HFFc6 (cell line): ENCODE measurements at regions not wholly inside any gene's neighbourhood (a gene's known extent, or its start where the extent isn't known, plus 50 kb on each side); places are given as distances from the start of the nearest gene placed in this dataset.

Experiments used
- DNase-seq: peaks from one replicate; pipeline ENCODE4 v3.0.0-alpha.2; 2018
- H3K27ac Mint-ChIP-seq: 2 replicates; pipeline ENCODE4 v1.8.0; 2020; ENCODE audit warnings: mild to moderate bottlenecking, mixed read lengths
- H3K27me3 Mint-ChIP-seq: 2 replicates; pipeline ENCODE4 v1.8.0; 2021; ENCODE audit warnings: mild to moderate bottlenecking, moderate library complexity, mixed read lengths; ENCODE audit not compliant: insufficient read depth
- H3K36me3 Mint-ChIP-seq: 2 replicates; pipeline ENCODE4 v1.8.0; 2021; ENCODE audit warnings: low read depth, mixed read lengths
- H3K4me1 Mint-ChIP-seq: 2 replicates; pipeline ENCODE4 v1.8.0; 2020; ENCODE audit warnings: low read depth, mixed read lengths
- H3K4me3 Mint-ChIP-seq: 2 replicates; pipeline ENCODE4 v1.8.0; 2020; ENCODE audit warnings: mild to moderate bottlenecking, moderate library complexity, mixed read lengths
- H3K9me3 Mint-ChIP-seq: 2 replicates; pipeline ENCODE4 v1.8.0; 2020; ENCODE audit warnings: mild to moderate bottlenecking, mixed read lengths
- CTCF ChIP-seq: fragments of 200-600 bp; sonication (generic); IDR thresholded peaks from 2 replicates; pipeline ENCODE4 v1.5.0; 2021; ENCODE audit warnings: antibody characterized with exemption, mild to moderate bottlenecking

DNA sequence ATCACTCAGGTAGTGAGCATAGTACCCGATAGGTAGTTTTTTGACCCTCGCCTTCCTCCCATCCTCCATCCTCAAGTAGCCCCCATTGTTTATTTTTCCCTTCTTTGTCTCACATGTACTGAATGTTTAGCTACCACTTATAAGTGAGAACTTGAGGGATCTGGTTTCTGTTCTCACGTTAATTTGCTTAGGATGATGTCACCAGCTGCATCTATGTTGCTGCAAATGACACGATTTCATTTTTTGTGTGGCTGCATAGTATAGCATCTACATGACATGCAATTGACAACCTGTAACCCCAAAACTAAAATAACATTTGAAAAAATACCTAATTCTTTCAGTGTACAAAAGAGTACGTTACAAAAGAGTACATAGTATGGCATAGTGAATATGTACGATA lies 254.0 kb upstream of the NOVA1 start:
- H3K4me3 Mint-ChIP-seq: no peak overlapping the region
- TF ChIP-seq CTCF: no peak
- H3K9me3 Mint-ChIP-seq: peaks cover 50% of the 10 kb centered on the region
- no peaks in the 10 kb centered on the region; the same call in 1 of the 2 replicates for H3K36me3 Mint-ChIP-seq
- H3K27ac Mint-ChIP-seq: no peak overlapping the region
- DNase-seq: no peak
- H3K27me3 Mint-ChIP-seq: no peaks in the 10 kb centered on the region
- H3K4me1 Mint-ChIP-seq: no peaks in the 10 kb centered on the region

GRCh38 chr14:26855077-26855753 lies 257.4 kb upstream of the NOVA1 start:
- H3K27me3 Mint-ChIP-seq: no peaks in the 10 kb centered on the region
- H3K36me3 Mint-ChIP-seq: no peaks in the 10 kb centered on the region; the same call in 1 of the 2 replicates
- no peaks in the 10 kb centered on the region for H3K4me1 Mint-ChIP-seq
- TF ChIP-seq CTCF: no peak
- H3K4me3 Mint-ChIP-seq: no peak overlapping the region
- no peak overlapping the region for H3K27ac Mint-ChIP-seq
- no peak for DNase-seq
- H3K9me3 Mint-ChIP-seq: peaks cover 55% of the 10 kb centered on the region

DNA sequence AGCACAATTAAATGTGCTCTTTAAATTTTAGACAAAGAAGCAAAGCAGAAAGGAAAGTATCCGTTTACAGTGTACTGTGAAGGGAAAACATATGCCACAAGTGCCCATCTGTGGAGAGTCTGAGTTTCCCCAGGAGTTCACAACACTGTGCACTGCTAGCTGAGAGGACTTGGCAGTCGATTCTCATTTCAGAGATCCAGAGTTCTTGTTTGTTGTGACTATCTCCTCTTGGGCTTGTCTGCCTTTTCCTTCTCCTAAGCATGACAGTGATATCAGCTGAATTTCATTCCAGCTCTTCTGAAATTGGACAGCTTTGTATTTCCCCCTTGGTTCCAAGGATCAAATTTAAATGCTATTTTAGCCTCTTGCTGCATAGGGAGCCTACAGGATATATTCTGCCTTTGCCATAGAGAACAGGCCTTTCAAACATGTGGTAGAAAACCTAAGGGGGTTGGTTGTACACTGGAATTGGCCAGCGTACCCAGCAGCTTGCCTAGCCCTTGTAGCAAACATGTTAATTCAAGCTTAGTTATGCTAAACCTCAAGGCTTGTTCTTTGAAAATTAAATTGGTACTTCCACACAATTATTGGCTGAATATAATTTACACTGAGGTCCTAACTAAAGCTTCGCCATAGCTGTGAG lies 259.2 kb upstream of the NOVA1 start:
- H3K9me3 Mint-ChIP-seq: peaks cover 52% of the 10 kb centered on the region
- no peaks in the 10 kb centered on the region; the same call in 1 of the 2 replicates for H3K36me3 Mint-ChIP-seq
- no peak for DNase-seq
- H3K27me3 Mint-ChIP-seq: no peaks in the 10 kb centered on the region
- no peaks in the 10 kb centered on the region for H3K4me1 Mint-ChIP-seq
- H3K4me3 Mint-ChIP-seq: no peak overlapping the region
- H3K27ac Mint-ChIP-seq: no peak overlapping the region
- TF ChIP-seq CTCF: no peak

DNA sequence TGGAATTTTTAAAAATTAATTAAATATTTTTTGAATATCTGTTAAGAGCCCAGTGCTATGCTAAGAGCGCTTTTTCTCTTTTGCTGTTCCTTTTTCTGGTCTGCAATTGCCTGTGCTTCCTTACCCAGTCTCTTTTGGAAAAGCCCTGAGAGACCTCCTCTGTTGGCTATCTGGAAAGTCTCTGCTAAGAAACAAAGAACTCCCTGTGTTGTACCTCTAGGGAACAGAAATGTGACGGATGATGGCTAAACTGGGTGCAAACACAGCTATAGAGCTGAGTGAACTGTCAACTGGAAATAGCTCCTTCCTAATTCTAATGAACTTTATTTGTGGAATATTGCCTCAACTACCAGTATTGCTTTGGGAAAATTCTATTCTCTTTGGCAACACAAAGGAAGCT lies 261.6 kb upstream of the NOVA1 start:
- TF ChIP-seq CTCF: no peak
- no peak overlapping the region for H3K4me3 Mint-ChIP-seq

DNA sequence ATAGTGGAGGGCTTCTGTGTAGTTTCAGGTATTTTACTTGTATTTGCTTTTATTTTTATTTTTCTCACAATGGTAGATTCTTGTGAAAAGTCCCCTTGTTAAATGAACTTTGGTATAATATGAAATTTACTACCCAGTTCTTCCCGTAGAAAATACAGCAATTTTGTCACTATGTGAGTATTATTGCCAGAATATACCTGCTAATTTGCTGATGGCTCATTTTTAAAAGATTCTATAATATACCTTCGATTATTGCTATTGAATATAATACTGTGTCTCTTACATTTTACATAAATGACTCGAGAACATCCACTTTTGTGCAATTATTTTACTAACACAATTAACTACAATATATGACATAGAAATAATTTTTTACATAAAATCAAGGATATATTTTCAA lies 262.3 kb upstream of the NOVA1 start:
- H3K36me3 Mint-ChIP-seq: no peaks in the 10 kb centered on the region
- no peaks in the 10 kb centered on the region for H3K4me1 Mint-ChIP-seq
- no peak for DNase-seq
- peaks cover 45% of the 10 kb centered on the region for H3K9me3 Mint-ChIP-seq
- TF ChIP-seq CTCF: no peak
- H3K27me3 Mint-ChIP-seq: no peaks in the 10 kb centered on the region
- H3K27ac Mint-ChIP-seq: no peak overlapping the region
- H3K4me3 Mint-ChIP-seq: no peak overlapping the region

More for the DNA sequence above, 261.6 kb upstream of the NOVA1 start:
- no peaks in the 10 kb centered on the region for H3K4me1 Mint-ChIP-seq
- peaks cover 46% of the 10 kb centered on the region for H3K9me3 Mint-ChIP-seq
- no peaks in the 10 kb centered on the region for H3K27me3 Mint-ChIP-seq
- H3K36me3 Mint-ChIP-seq: no peaks in the 10 kb centered on the region
- no peak for DNase-seq
- H3K27ac Mint-ChIP-seq: no peak overlapping the region
